ENCODE measurements at regions not wholly inside any gene's neighbourhood (a gene's known extent, or its start where the extent isn't known, plus 50 kb on each side); places are given as distances from the start of the nearest gene placed in this dataset.

- H3K27ac ChIP-seq: peak overlapping the region; percentile 77
- TF ChIP-seq, protein P1, sequence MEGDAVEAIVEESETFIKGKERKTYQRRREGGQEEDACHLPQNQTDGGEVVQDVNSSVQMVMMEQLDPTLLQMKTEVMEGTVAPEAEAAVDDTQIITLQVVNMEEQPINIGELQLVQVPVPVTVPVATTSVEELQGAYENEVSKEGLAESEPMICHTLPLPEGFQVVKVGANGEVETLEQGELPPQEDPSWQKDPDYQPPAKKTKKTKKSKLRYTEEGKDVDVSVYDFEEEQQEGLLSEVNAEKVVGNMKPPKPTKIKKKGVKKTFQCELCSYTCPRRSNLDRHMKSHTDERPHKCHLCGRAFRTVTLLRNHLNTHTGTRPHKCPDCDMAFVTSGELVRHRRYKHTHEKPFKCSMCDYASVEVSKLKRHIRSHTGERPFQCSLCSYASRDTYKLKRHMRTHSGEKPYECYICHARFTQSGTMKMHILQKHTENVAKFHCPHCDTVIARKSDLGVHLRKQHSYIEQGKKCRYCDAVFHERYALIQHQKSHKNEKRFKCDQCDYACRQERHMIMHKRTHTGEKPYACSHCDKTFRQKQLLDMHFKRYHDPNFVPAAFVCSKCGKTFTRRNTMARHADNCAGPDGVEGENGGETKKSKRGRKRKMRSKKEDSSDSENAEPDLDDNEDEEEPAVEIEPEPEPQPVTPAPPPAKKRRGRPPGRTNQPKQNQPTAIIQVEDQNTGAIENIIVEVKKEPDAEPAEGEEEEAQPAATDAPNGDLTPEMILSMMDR (conservative IDR thresholded peaks at IDR 0.05): no peak
These were observed 150.9 kb upstream of the KLF6 start for GRCh38 chr10:3935933-3936359.

GRCh38 chr10:3935141-3935540, 150.1 kb upstream of the KLF6 start:
- H3K27ac ChIP-seq: peak overlapping the region; percentile 77
- TF ChIP-seq, protein P1 (conservative IDR thresholded peaks at IDR 0.05): no peak

DNA sequence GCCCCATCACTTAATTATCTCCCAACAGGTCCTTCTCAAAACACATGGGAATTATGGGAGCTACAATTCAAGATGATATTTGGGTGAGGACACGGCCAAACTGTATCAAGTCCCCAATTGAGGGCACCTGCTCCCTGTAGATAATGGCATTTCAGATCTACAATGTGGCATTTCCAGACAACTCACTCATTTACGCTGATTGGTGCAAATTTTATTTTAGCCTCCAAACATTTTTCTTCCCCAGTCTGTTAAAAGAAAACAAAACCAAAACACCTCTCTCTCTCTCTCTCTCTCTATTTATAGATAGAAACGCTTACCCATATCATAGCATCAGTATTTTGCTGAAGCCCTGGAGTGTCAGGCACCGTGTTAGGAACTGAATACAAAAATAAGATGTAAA, 148.7 kb upstream of the KLF6 start:
- TF ChIP-seq, protein P1 (conservative IDR thresholded peaks at IDR 0.05): no peak
- H3K27ac ChIP-seq: no peak overlapping the region

DNA sequence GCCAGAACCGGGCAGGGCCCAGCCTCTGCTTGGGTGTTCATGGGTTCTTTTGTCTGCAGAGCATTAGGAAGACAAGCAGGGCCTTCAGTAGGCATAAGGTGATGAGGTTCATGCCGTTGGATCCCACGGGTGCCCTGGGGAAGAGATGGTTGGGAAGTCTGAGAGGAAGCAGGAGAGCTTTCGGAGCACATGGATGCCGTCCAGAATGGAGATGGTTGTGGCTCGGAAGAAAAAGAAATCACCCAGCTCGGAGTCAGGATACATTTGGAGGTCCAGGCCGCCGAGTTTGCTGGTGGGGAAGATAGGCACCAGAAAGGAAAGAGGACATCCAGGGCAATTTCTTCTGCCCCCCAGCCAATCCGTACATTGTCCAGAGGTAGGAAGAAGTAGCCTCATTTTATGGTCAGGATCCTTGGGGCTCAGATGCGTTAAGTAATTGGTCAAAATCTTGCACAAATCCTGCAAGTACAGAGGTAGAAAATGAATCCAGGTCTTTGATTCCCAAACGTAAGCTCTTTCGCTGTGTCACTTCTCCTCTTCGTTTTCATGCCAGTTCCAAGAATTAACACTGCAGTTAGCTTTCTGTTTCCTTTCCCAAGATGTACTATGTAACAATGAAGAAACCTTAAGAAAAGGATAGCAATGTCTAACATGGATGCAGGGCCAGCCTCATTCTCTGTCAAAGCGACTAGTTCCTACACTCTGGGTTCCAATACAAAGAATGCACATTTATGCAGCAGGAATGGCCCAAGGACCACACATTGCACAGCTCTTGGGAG, 147.8 kb upstream of the KLF6 start:
- no peak overlapping the region for H3K27ac ChIP-seq
- TF ChIP-seq, protein P1 (conservative IDR thresholded peaks at IDR 0.05): no peak

GRCh38 chr10:3931901-3932300, 146.9 kb upstream of the KLF6 start:
- no peak overlapping the region for H3K27ac ChIP-seq

DNA sequence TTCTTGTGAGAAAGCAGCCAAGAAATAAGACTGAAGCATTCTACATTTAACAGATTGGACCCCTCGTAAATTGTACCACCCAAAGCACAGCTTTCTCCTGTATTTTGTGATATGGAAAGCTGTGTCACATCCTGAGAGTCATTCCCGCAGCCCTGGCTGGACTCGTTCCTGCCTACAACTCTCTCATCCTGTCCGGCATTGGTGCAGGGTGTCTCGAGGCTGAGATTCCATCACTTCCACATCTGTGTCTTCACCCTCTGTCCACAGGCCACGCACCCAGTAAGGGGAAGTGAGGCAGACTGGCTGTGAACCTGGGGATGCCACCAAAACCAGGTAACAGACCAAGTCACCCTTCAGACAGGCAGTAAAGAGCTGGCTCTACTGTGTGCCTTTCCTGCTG, 146.2 kb upstream of the KLF6 start:
- no peak overlapping the region for H3K27ac ChIP-seq
- TF ChIP-seq, protein P1 (conservative IDR thresholded peaks at IDR 0.05): no peak

More at GRCh38 chr10:3931901-3932300, 146.9 kb upstream of the KLF6 start:
- TF ChIP-seq, protein P1 (conservative IDR thresholded peaks at IDR 0.05): no peak

DNA sequence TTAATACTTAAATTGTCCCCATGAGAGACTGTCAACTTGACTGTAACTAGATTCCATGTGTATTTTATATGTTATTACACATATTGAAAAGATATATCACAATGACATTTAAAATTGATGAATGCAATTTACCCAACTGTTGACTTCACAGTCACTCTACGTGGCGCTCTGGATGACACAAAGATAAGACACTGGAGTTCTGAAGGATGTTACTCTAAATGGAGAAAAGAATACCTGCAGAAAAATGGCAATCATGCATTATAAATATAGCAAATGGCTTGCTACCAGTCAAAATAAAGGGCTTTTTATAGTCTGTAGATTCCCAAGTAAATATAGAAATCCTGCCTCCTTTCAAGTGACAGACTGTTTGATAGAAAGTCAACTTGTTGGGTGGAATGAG, 143.6 kb upstream of the KLF6 start:
- peak overlapping the region; percentile 69 for H3K27ac ChIP-seq
- TF ChIP-seq, protein P1 (conservative IDR thresholded peaks at IDR 0.05): no peak

Measured in VCaP (cell line).